ENCODE measurements at regions not wholly inside any gene's neighbourhood (a gene's known extent, or its start where the extent isn't known, plus 50 kb on each side); places are given as distances from the start of the nearest gene placed in this dataset.

GRCh38 chr12:116639765-116640164 lies 80.6 kb downstream of the MAP1LC3B2 start:
- Histone ChIP-seq H3K4me1 (ENCODE audit: control insufficient read depth in 1 of 2, insufficient read depth in 2 of 2, low read depth in 1 of 2, low read length in 1 of 2) (no peaks in the 10 kb centered on the region), H3K27me3 (ENCODE audit: insufficient read depth) (no peaks in the 10 kb centered on the region), H4K20me1 (ENCODE audit: insufficient read depth) (no peaks in the 10 kb centered on the region), H3K9me2 (no peaks in the 10 kb centered on the region), H3K9me3 (no peaks in the 10 kb centered on the region), H3F3A (replicated peaks; ENCODE audit: insufficient read depth) (no peaks in the 10 kb centered on the region), H3K79me2 (ENCODE audit: insufficient read depth) (no peaks in the 10 kb centered on the region), H3K9ac (no peak overlapping the region), H3K36me3 (replicated peaks in 1 of 2; ENCODE audit: control insufficient read depth in 1 of 2, insufficient read depth in 2 of 2, low read length in 1 of 2) (no peaks in the 10 kb centered on the region), H3K27ac (ENCODE audit: low read depth in 2 of 2, low read length in 1 of 2) (no peak overlapping the region), H3K4me3 (ENCODE audit: low read depth in 2 of 2, low read length in 1 of 2) (no peak overlapping the region), H2AFZ (ENCODE audit: low read depth) (no peak overlapping the region), H3K4me2 (no peak overlapping the region)
- WGBS (ENCODE audit: low lambda C conversion rate), result 94% methylated on average over 4 of the region's 4 CpGs
- DNase-seq, result no peak
- TF ChIP-seq ZBTB33 (IDR thresholded peaks at IDR 0.05; ENCODE audit: borderline replicate concordance, low read depth) (no peak), PBX3 (IDR thresholded peaks at IDR 0.05) (no peak), NFIC (IDR thresholded peaks at IDR 0.05; ENCODE audit: borderline replicate concordance) (no peak), FOSL2 (IDR thresholded peaks at IDR 0.05; ENCODE audit: borderline replicate concordance, low read depth) (no peak), USF2 (IDR thresholded peaks at IDR 0.05; ENCODE audit: borderline replicate concordance, low read depth, low read length) (no peak), POLR2AphosphoS5 (IDR thresholded peaks at IDR 0.05; ENCODE audit: low read depth, low read length) (no peak), MAX (IDR thresholded peaks at IDR 0.05; ENCODE audit: low read depth) (no peak), CHD2 (IDR thresholded peaks at IDR 0.05; ENCODE audit: low read length, partially characterized antibody) (no peak), FOXJ3 (CRISPR knock-in tag; IDR thresholded peaks at IDR 0.05) (no peak), NRF1 (IDR thresholded peaks at IDR 0.05; ENCODE audit: low read depth, low read length) (no peak), YY1 (IDR thresholded peaks at IDR 0.05; ENCODE audit: low read depth) (no peak), IRF3 (IDR thresholded peaks at IDR 0.05; ENCODE audit: low read depth, low read length) (no peak), MXI1 (IDR thresholded peaks at IDR 0.05; ENCODE audit: low read depth, low read length) (no peak), SMC3 (IDR thresholded peaks at IDR 0.05; ENCODE audit: low read depth, low read length) (no peak), RFX5 (IDR thresholded peaks at IDR 0.05; ENCODE audit: low read length) (no peak), JUND (IDR thresholded peaks at IDR 0.05) (no peak), EZH2phosphoT487 (IDR thresholded peaks at IDR 0.05; ENCODE audit: borderline replicate concordance, low read depth) (no peak), REST (IDR thresholded peaks at IDR 0.05; ENCODE audit: low read depth, low read length) (no peak), USF1 (IDR thresholded peaks at IDR 0.05; ENCODE audit: borderline replicate concordance, low read depth) (no peak), MEF2A (IDR thresholded peaks at IDR 0.05; ENCODE audit: borderline replicate concordance, low read depth) (no peak)
- ChIA-PET POLR2A (no interaction called here), CTCF (interaction anchor here (1.3 kb wide), 1 partner anchor 19 kb away, joined by 4 read pairs; no protein-coding TSS in a partner anchor)
